ENCODE measurements at regions not wholly inside any gene's neighbourhood (a gene's known extent, or its start where the extent isn't known, plus 50 kb on each side); places are given as distances from the start of the nearest gene placed in this dataset.

DNA sequence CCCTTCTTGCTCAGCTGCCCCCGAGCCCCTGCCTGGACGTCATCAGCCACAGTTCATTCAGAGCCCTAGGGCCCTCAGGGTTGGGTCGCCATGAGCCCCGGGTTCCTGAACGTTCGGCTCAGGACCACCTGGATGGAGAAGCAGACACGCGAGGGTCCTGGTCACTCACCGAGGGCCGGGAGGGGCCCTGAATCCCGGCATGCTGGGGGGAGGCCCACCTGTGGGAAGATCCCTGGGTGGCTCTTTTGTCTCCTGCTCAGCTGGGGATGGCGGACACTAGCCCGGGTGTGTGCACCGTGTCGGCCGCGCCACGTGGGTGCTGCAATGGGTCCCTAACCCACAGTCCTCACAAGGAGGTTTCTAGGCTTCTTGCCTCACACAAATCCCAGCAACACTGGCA is 78.1 kb upstream of the TTC34 start:
- TF ChIP-seq, protein P1, sequence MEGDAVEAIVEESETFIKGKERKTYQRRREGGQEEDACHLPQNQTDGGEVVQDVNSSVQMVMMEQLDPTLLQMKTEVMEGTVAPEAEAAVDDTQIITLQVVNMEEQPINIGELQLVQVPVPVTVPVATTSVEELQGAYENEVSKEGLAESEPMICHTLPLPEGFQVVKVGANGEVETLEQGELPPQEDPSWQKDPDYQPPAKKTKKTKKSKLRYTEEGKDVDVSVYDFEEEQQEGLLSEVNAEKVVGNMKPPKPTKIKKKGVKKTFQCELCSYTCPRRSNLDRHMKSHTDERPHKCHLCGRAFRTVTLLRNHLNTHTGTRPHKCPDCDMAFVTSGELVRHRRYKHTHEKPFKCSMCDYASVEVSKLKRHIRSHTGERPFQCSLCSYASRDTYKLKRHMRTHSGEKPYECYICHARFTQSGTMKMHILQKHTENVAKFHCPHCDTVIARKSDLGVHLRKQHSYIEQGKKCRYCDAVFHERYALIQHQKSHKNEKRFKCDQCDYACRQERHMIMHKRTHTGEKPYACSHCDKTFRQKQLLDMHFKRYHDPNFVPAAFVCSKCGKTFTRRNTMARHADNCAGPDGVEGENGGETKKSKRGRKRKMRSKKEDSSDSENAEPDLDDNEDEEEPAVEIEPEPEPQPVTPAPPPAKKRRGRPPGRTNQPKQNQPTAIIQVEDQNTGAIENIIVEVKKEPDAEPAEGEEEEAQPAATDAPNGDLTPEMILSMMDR (IDR thresholded peaks at IDR 0.05; ENCODE audit: control insufficient read depth, extremely low read depth, insufficient read depth), result no peak
- DNase-seq (ENCODE audit: low read depth), result no peak
- no peak overlapping the region for H3K4me3 ChIP-seq (ENCODE audit: low read depth, low read length)

DNA sequence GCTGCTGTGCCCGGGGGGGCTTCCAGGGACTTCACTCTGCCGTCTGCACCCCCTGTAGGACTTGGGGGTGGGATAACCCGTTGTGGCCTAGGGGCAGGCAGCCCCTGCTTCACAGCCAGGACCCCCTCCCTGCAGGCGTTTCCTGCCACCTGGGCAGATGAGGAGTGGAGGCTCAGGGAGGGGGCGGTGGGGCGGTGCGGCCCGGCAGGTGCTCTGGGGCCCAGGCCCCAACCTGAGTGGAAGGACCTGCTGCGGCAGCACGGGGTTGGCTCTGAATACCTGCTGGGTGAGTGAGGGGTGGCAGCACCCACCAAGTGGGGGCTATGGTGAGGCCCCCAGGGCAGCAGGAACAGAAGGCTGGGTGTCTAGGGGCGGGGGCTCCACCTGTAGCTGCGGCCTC is 78.6 kb upstream of the TTC34 start:
- DNase-seq (ENCODE audit: low read depth), result no peak
- TF ChIP-seq, protein P1 (IDR thresholded peaks at IDR 0.05; ENCODE audit: control insufficient read depth, extremely low read depth, insufficient read depth), result no peak
- H3K4me3 ChIP-seq (ENCODE audit: low read depth, low read length), result no peak overlapping the region

DNA sequence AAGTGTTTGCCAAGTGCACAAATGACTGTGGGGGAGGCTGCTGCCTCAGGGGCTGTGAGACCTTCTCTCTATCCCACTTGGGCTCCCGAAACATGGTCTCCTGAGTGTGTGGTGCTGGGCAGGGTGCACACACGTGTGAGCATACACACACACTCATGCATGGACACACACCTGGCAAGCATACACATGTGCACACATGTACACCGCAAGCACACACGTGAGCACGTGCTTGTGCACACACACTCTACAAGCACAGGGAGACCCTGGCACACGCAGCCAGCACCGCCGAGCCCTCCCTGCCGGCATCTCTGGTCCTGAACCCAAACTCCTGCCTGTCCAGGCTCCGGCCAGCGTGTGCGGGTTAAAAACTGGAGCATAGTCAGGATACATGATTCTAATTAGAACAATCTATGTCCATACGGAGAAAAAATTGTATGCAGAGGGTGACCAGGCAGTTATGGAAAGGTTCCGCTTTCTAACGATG is 79.4 kb upstream of the TTC34 start:
- H3K4me3 ChIP-seq (ENCODE audit: low read depth, low read length), result no peak overlapping the region
- TF ChIP-seq, protein P1 (IDR thresholded peaks at IDR 0.05; ENCODE audit: control insufficient read depth, extremely low read depth, insufficient read depth), result no peak
- no peak for DNase-seq (ENCODE audit: low read depth)

DNA sequence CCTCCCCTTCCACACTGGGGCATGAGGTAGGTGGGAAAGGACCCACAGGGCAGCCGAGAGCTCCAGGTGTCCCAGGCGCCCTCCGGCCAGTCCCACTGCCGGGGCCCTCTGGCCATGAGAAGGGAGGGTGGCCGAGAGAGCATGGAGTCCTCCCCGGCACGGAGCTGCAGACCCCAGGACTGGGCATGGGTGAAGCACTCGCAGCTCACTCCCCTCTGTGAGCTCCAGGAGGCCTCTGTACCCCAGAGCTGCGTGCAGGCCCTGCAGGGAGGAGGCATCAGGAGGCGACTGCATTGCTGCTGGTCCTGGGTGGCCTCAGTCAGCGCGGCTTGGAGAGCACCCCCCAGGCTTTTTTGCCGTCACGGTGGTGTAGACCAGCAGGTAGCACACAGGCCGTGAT is 80.1 kb upstream of the TTC34 start:
- TF ChIP-seq, protein P1 (IDR thresholded peaks at IDR 0.05; ENCODE audit: control insufficient read depth, extremely low read depth, insufficient read depth), result no peak
- no peak overlapping the region for H3K4me3 ChIP-seq (ENCODE audit: low read depth, low read length)
- no peak for DNase-seq (ENCODE audit: low read depth)

DNA sequence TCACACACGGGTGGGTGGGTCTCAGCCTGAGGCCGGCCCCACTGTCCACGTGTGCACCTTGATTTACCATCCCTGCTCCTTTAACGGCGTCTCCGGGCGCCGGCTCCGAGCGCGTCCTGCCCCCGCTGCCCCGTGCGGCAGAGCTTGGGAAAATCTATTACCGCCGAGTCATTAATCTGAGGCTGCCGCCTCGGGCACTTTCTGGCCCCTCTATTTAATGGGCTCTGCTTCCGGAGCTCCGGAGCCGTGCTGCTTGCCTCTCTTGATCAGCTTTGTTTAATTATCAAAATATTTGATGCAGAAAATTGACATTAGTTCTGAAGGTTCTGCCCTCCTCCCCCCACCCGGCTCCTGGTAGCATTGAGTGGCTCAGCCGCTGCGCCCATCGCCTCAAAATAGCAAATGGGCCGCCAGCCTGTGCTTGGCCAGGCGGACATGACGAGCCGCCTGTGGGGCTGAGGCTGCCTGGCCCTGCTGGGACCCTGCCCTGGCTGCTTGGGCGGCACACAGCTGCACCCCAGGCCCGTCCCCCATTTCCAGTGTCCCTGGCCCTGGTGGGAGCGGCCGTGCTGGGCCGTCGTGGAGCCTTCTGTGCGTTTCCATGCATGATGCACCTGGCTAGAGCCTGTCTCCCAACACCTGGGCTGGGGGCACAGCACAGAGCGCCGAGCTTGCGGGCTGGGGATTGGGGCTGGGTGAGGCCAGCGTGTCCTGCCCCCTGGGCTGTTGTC is 81.6 kb upstream of the TTC34 start:
- no peak for DNase-seq (ENCODE audit: low read depth)
- TF ChIP-seq, protein P1 (IDR thresholded peaks at IDR 0.05; ENCODE audit: control insufficient read depth, extremely low read depth, insufficient read depth), result no peak
- H3K4me3 ChIP-seq (ENCODE audit: low read depth, low read length), result no peak overlapping the region

DNA sequence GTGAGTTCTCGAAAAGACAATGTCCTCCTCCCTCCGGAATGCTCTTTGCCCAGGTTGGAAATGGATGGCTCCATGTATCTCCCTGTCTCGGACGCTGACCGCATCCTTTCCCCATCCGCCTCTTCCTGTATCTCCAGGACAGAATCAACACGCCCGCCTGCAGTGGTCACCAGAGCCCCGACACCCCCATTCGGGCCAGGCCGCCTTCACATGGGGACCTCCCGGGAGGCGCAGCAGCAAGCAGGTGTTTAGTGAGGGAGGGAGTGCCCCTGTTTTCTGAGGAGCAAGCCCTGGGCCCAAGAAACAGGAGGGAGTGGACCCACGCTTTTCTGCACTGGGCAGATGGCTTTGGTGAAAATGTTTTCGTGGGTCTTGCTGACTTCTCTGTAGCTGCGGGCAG is 83.5 kb upstream of the TTC34 start:
- TF ChIP-seq, protein P1 (IDR thresholded peaks at IDR 0.05; ENCODE audit: control insufficient read depth, extremely low read depth, insufficient read depth), result no peak
- no peak overlapping the region for H3K4me3 ChIP-seq (ENCODE audit: low read depth, low read length)

DNA sequence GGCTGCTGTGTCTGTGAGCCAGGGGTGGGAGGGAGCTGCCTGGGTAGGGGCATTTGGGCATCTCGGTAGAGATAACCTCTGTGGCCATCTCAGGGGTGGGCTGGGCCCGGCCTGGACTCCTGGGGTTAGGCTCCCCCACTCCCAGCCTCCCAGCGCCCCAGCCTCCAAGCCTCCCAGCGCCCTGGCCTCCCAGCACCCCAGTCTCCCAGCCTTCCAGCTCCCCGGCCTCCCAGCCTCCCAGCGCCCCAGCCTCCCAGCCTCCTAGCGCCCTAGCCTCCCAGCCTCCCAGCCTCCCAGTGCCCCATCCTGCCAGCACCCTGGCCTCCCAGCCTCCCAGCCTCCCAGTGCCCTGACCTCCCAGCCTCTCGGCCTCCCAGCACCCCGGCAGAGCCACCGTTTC is 85.1 kb upstream of the TTC34 start:
- H3K4me3 ChIP-seq (ENCODE audit: low read depth, low read length), result no peak overlapping the region
- DNase-seq (ENCODE audit: low read depth), result no peak
- TF ChIP-seq, protein P1 (IDR thresholded peaks at IDR 0.05; ENCODE audit: control insufficient read depth, extremely low read depth, insufficient read depth), result no peak

More for the DNA sequence above, 83.5 kb upstream of the TTC34 start:
- no peak for DNase-seq (ENCODE audit: low read depth)
